Upper lobe of right lung (tissue), 1 donor: ENCODE measurements at regions not wholly inside any gene's neighbourhood (a gene's known extent, or its start where the extent isn't known, plus 50 kb on each side); places are given as distances from the start of the nearest gene placed in this dataset.
"Not testable (repeated sequence)": the region's sequence is repeated elsewhere in the genome, so short reads cannot be mapped to it uniquely, and the experiment has no call there.

Experiments used
- ATAC-seq: fragments of 200-7000 bp; cut with Tn5 transposase; one replicate; pipeline ENCODE4 v1.9.1; 2020; ENCODE audit warnings: mild to moderate bottlenecking, moderate library complexity
- DNase-seq: peaks from one replicate; pipeline ENCODE4 v3.0.0-alpha.2; 2020
- H3K27ac ChIP-seq: fragments of 200-600 bp; one replicate; pipeline ENCODE4 v1.8.0; 2022
- H3K27me3 ChIP-seq: fragments of 200-600 bp; one replicate; pipeline ENCODE4 v1.8.0; 2022; ENCODE audit warnings: mild to moderate bottlenecking
- H3K36me3 ChIP-seq: fragments of 200-600 bp; one replicate; pipeline ENCODE4 v1.8.0; 2022
- H3K4me1 ChIP-seq: fragments of 200-600 bp; one replicate; pipeline ENCODE4 v1.8.0; 2022
- H3K4me3 ChIP-seq: fragments of 200-600 bp; one replicate; pipeline ENCODE4 v1.8.0; 2022; ENCODE audit warnings: mild to moderate bottlenecking
- H3K9me3 ChIP-seq: fragments of 200-600 bp; one replicate; pipeline ENCODE4 v1.8.0; 2022
- CTCF ChIP-seq: fragments of 200-600 bp; IDR thresholded peaks from one replicate; pipeline ENCODE4 v1.8.0; 2022; ENCODE audit warnings: antibody characterized with exemption
- intact Hi-C: fragments of 100-400 bp; cut with DNase I; formaldehyde crosslinking; loops from one replicate; pipeline ENCODE4 v1.11.0; 2022
- donor health status: DM: no; HTN: yes; CAD: no; lungs with severe emphysema.

- intact Hi-C loops: no loop called here
- DNase-seq: no peak
Observed at GRCh38 chr11:93039531-93040240, 70.2 kb downstream of the MTNR1B start.

GRCh38 chr11:93041682-93042081 is 72.2 kb downstream of the MTNR1B start:
- TF ChIP-seq CTCF: no peak
- H3K27me3 ChIP-seq: no peaks in the 10 kb centered on the region
- no peak for ATAC-seq
- intact Hi-C loops: no loop called here
- no peak overlapping the region for H3K27ac ChIP-seq
- H3K9me3 ChIP-seq: no peaks in the 10 kb centered on the region
- no peaks in the 10 kb centered on the region for H3K36me3 ChIP-seq
- H3K4me3 ChIP-seq: no peak overlapping the region
- no peaks in the 10 kb centered on the region for H3K4me1 ChIP-seq
- DNase-seq: no peak

More at GRCh38 chr11:93039531-93040240, 70.2 kb downstream of the MTNR1B start:
- H3K9me3 ChIP-seq: no peaks in the 10 kb centered on the region
- H3K4me3 ChIP-seq: no peak overlapping the region
- H3K27ac ChIP-seq: no peak overlapping the region
- no peaks in the 10 kb centered on the region for H3K27me3 ChIP-seq
- H3K36me3 ChIP-seq: no peaks in the 10 kb centered on the region
- no peaks in the 10 kb centered on the region for H3K4me1 ChIP-seq
- no peak for TF ChIP-seq CTCF
- no peak for ATAC-seq

GRCh38 chr11:93043186-93043585 is 73.7 kb downstream of the MTNR1B start:
- intact Hi-C loops, DNase-seq, H3K4me3 ChIP-seq, H3K27ac ChIP-seq, H3K9me3 ChIP-seq, ATAC-seq, H3K27me3 ChIP-seq, H3K4me1 ChIP-seq, H3K36me3 ChIP-seq: not testable (repeated sequence)

- no peaks in the 10 kb centered on the region for H3K9me3 ChIP-seq
- no peaks in the 10 kb centered on the region for H3K4me1 ChIP-seq
- ATAC-seq (no peak), DNase-seq (no peak)
- no peak overlapping the region for H3K27ac ChIP-seq
- H3K36me3 ChIP-seq: no peaks in the 10 kb centered on the region
- H3K4me3 ChIP-seq: no peak overlapping the region
- no peaks in the 10 kb centered on the region for H3K27me3 ChIP-seq
- TF ChIP-seq CTCF: no peak
- intact Hi-C loops: no loop called here
Observed at GRCh38 chr11:93049740-93050139, 80.3 kb downstream of the MTNR1B start.

GRCh38 chr11:93051186-93051585 is 81.7 kb downstream of the MTNR1B start:
- intact Hi-C loops: no loop called here
- Histone ChIP-seq H3K4me1 (no peaks in the 10 kb centered on the region), H3K27ac (no peak overlapping the region), H3K27me3 (no peaks in the 10 kb centered on the region), H3K36me3 (no peaks in the 10 kb centered on the region), H3K9me3 (no peaks in the 10 kb centered on the region), H3K4me3 (no peak overlapping the region)
- no peak for DNase-seq
- TF ChIP-seq CTCF: no peak
- no peak for ATAC-seq

GRCh38 chr11:93053864-93054263 is 84.4 kb downstream of the MTNR1B start:
- intact Hi-C loops: no loop called here
- Histone ChIP-seq H3K4me3 (no peak overlapping the region), H3K36me3 (no peaks in the 10 kb centered on the region), H3K27me3 (no peaks in the 10 kb centered on the region), H3K4me1 (no peaks in the 10 kb centered on the region), H3K9me3 (no peaks in the 10 kb centered on the region), H3K27ac (no peak overlapping the region)
- no peak for TF ChIP-seq CTCF
- no peak for DNase-seq
- ATAC-seq: no peak
